H9 (cell line): ENCODE measurements at regions not wholly inside any gene's neighbourhood (a gene's known extent, or its start where the extent isn't known, plus 50 kb on each side); places are given as distances from the start of the nearest gene placed in this dataset.

Source experiments
- DNase-seq: peaks from one replicate; pipeline ENCODE4 v3.0.0-alpha.2; 2017
- H2AFZ ChIP-seq: one replicate; pipeline ENCODE4 v1.6.1; 2013; ENCODE audit warnings: mild to moderate bottlenecking, low read length, control low read depth, moderate library complexity
- H2AK5ac ChIP-seq: 2 replicates; pipeline ENCODE4 v1.6.1; 2013; ENCODE audit warnings: low read length, control low read depth, mixed read lengths; ENCODE audit not compliant: insufficient read length
- H2BK120ac ChIP-seq: one replicate; pipeline ENCODE4 v1.6.1; 2013; ENCODE audit warnings: low read depth, mild to moderate bottlenecking, low read length, control low read depth, inconsistent platforms; ENCODE audit not compliant: poor library complexity, severe bottlenecking
- H2BK12ac ChIP-seq: 2 replicates; pipeline ENCODE4 v1.6.1; 2013; ENCODE audit warnings: low read length, control low read depth, mixed read lengths, low read depth; ENCODE audit not compliant: insufficient read length
- H2BK15ac ChIP-seq: 2 replicates; pipeline ENCODE4 v1.6.1; 2013; ENCODE audit warnings: low read depth, low read length, control low read depth
- H2BK20ac ChIP-seq: one replicate; pipeline ENCODE4 v1.6.1; 2013; ENCODE audit warnings: low read depth, mild to moderate bottlenecking, low read length, control low read depth, inconsistent platforms; ENCODE audit not compliant: poor library complexity, severe bottlenecking
- H2BK5ac ChIP-seq: 2 replicates; pipeline ENCODE4 v1.6.1; 2013; ENCODE audit warnings: low read length, control low read depth, mixed read lengths; ENCODE audit not compliant: insufficient read length
- H3K14ac ChIP-seq: 2 replicates; pipeline ENCODE4 v1.6.1; 2013; ENCODE audit warnings: low read length, control low read depth; ENCODE audit not compliant: insufficient read depth
- H3K18ac ChIP-seq: 2 replicates; pipeline ENCODE4 v1.6.1; 2013; ENCODE audit warnings: low read depth, mild to moderate bottlenecking, mixed read lengths, low read length, control low read depth; ENCODE audit not compliant: insufficient read length
- H3K23ac ChIP-seq: 2 replicates; pipeline ENCODE4 v1.6.1; 2013; ENCODE audit warnings: low read length, control low read depth, mixed read lengths, low read depth; ENCODE audit not compliant: insufficient read length
- H3K23me2 ChIP-seq: 2 replicates; pipeline ENCODE4 v1.6.1; 2013; ENCODE audit warnings: low read depth, mild to moderate bottlenecking, mixed read lengths, low read length, control low read depth; ENCODE audit not compliant: insufficient read length, poor library complexity, severe bottlenecking
- H3K27ac ChIP-seq: 2 replicates; pipeline ENCODE4 v1.5.1; 2013; ENCODE audit warnings: low read length, control low read depth, mixed read lengths, low read depth; ENCODE audit not compliant: insufficient read length
- H3K27me3 ChIP-seq: 2 replicates; pipeline ENCODE4 v1.6.1; 2013; ENCODE audit warnings: low read length, control low read depth, inconsistent platforms; ENCODE audit not compliant: insufficient read depth
- H3K4ac ChIP-seq: 2 replicates; pipeline ENCODE4 v1.6.1; 2013; ENCODE audit warnings: low read depth, mild to moderate bottlenecking, control low read depth, inconsistent platforms, low read length, moderate library complexity
- H3K4me1 ChIP-seq: 2 replicates; pipeline ENCODE4 v1.6.1; 2013; ENCODE audit warnings: low read length, control low read depth, inconsistent platforms; ENCODE audit not compliant: insufficient read depth
- H3K4me2 ChIP-seq: 2 replicates; pipeline ENCODE4 v1.6.1; 2013; ENCODE audit warnings: low read length, control low read depth, mixed read lengths; ENCODE audit not compliant: insufficient read length, insufficient read depth
- H3K56ac ChIP-seq: 2 replicates; pipeline ENCODE4 v1.6.1; 2013; ENCODE audit warnings: low read depth, mild to moderate bottlenecking, mixed read lengths, low read length, control low read depth; ENCODE audit not compliant: insufficient read length
- H3K79me1 ChIP-seq: 2 replicates; pipeline ENCODE4 v1.6.1; 2013; ENCODE audit warnings: low read depth, mild to moderate bottlenecking, moderate library complexity, low read length, control low read depth, inconsistent platforms; ENCODE audit not compliant: insufficient read depth, poor library complexity, severe bottlenecking
- H3K79me2 ChIP-seq: 2 replicates; pipeline ENCODE4 v1.6.1; 2013; ENCODE audit warnings: low read length, control low read depth, inconsistent platforms; ENCODE audit not compliant: insufficient read depth
- H3K9ac ChIP-seq: 2 replicates; pipeline ENCODE4 v1.6.1; 2013; ENCODE audit warnings: low read length, control low read depth, mixed read lengths; ENCODE audit not compliant: insufficient read length; ENCODE audit errors: extremely low read depth
- H3K9me3 ChIP-seq: one replicate; pipeline ENCODE4 v1.6.1; 2013; ENCODE audit warnings: low read depth, low read length, inconsistent platforms; ENCODE audit not compliant: control insufficient read depth
- H3T11ph ChIP-seq: one replicate; pipeline ENCODE4 v1.6.1; 2013; ENCODE audit warnings: mild to moderate bottlenecking, low read length, control low read depth, inconsistent platforms
- H4K20me1 ChIP-seq: one replicate; pipeline ENCODE4 v1.6.1; 2013; ENCODE audit not compliant: control insufficient read depth, insufficient read length, insufficient read depth
- H4K5ac ChIP-seq: 2 replicates; pipeline ENCODE4 v1.6.1; 2013; ENCODE audit warnings: low read depth, mild to moderate bottlenecking, mixed read lengths, low read length, control low read depth; ENCODE audit not compliant: insufficient read length
- H4K8ac ChIP-seq: replicated peaks from 2 replicates; pipeline ENCODE4 v1.6.1; 2013; ENCODE audit warnings: low read length, control low read depth, mixed read lengths, low read depth; ENCODE audit not compliant: insufficient read length
- H4K91ac ChIP-seq: 2 replicates; pipeline ENCODE4 v1.6.1; 2013; ENCODE audit warnings: low read depth, mild to moderate bottlenecking, moderate library complexity, mixed read lengths, low read length, control low read depth; ENCODE audit not compliant: insufficient read length
- H3K27ac Mint-ChIP-seq, 3 experiments: 2 replicates in 2 of 3; 3 replicates in 1 of 3; pipeline ENCODE4 v1.8.0; 2020 to 2021; ENCODE audit warnings: mixed read lengths in 3 of 3, mild to moderate bottlenecking in 1 of 3, moderate library complexity in 1 of 3
- H3K27me3 Mint-ChIP-seq: 2 replicates; pipeline ENCODE4 v1.8.0; 2021; ENCODE audit warnings: low read depth, mild to moderate bottlenecking, moderate library complexity, mixed read lengths
- H3K36me3 Mint-ChIP-seq, 3 experiments: 2 replicates in 2 of 3; 3 replicates in 1 of 3; pipeline ENCODE4 v1.8.0; 2020 to 2021; ENCODE audit warnings: low read depth in 3 of 3, mixed read lengths in 3 of 3; ENCODE audit not compliant: insufficient read depth in 1 of 3
- H3K4me1 Mint-ChIP-seq, 2 experiments: 2 replicates each; pipeline ENCODE4 v1.8.0; 2020; ENCODE audit warnings: mixed read lengths in 2 of 2
- H3K4me3 Mint-ChIP-seq, 2 experiments: 2 replicates in 1 of 2; 3 replicates in 1 of 2; pipeline ENCODE4 v1.8.0; 2020 to 2021; ENCODE audit warnings: mild to moderate bottlenecking in 2 of 2, mixed read lengths in 2 of 2, moderate library complexity in 1 of 2
- H3K9me3 Mint-ChIP-seq, 2 experiments: 2 replicates in 1 of 2; 3 replicates in 1 of 2; pipeline ENCODE4 v1.8.0; 2020; ENCODE audit warnings: mild to moderate bottlenecking in 2 of 2, mixed read lengths in 2 of 2, moderate library complexity in 1 of 2
- WGBS: extraction: QIAGEN DNeasy Blood & Tissue Kit; methylation state at CpG from one replicate; pipeline ENCODE4 v1.1.7; 2013; ENCODE audit warnings: missing lambda C conversion rate, low lambda C conversion rate, mixed read lengths; ENCODE audit not compliant: insufficient read length; ENCODE audit errors: extremely low coverage; 5-methylcytosine and 5-hydroxymethylcytosine counted together
- TF ChIP-seq, protein P1 (sequence below): fragments of 200-600 bp; sonication (generic); conservative IDR thresholded peaks from 3 replicates; pipeline ENCODE4 v1.8.0; 2021; ENCODE audit warnings: antibody characterized with exemption, mild to moderate bottlenecking

DNA sequence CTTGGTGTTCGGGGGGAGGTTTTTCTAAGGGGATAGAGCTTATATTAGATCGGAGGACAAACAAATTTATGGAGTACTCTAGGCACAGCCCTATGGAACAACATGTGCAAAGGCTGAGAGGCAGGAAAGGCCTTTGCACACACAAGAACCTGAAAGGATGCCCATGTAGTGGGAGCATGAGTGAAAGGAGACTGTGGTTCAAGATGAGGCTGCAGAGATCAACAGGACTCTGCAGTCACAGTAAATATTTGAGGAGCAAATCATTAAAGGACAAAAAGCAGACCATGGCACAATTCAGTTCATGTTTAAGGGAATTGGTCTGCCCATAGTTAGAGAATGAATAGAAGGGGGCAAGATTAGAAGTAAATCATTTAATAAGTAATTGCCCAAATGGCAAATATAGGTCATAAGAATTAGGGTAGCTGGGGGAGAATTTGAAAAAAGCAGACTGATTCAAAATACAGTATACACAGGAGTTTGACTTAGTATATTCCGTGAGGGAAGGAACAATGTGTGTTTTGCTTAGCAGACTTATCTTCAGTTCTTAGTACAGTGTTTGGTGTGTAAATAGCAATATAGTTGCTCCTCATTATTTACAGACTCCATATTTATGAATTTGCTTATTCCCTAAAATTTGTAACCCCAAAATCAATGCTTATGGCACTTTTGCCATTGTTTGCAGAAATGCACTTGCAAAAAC, 268.1 kb downstream of the SEC16B start:
- H2BK20ac ChIP-seq = no peak overlapping the region
- H3K18ac ChIP-seq = no peak overlapping the region
- no peak overlapping the region for H3K27ac ChIP-seq
- H2BK12ac ChIP-seq = no peak overlapping the region
- H2BK120ac ChIP-seq = no peak overlapping the region
- WGBS = no CpG with 5 or more reads among the region's 3 CpGs
- H4K5ac ChIP-seq = no peak overlapping the region
- H3K4me3 Mint-ChIP-seq = no peak overlapping the region
- no peak overlapping the region for H3K4ac ChIP-seq
- H3K27me3 ChIP-seq = no peaks in the 10 kb centered on the region
- no peak overlapping the region for H3K9ac ChIP-seq
- H3K4me1 ChIP-seq = peaks cover 5% of the 10 kb centered on the region; the same call in 1 of the 2 replicates
- H4K20me1 ChIP-seq = no peaks in the 10 kb centered on the region
- no peaks in the 10 kb centered on the region for H3K9me3 ChIP-seq
- TF ChIP-seq, protein P1, sequence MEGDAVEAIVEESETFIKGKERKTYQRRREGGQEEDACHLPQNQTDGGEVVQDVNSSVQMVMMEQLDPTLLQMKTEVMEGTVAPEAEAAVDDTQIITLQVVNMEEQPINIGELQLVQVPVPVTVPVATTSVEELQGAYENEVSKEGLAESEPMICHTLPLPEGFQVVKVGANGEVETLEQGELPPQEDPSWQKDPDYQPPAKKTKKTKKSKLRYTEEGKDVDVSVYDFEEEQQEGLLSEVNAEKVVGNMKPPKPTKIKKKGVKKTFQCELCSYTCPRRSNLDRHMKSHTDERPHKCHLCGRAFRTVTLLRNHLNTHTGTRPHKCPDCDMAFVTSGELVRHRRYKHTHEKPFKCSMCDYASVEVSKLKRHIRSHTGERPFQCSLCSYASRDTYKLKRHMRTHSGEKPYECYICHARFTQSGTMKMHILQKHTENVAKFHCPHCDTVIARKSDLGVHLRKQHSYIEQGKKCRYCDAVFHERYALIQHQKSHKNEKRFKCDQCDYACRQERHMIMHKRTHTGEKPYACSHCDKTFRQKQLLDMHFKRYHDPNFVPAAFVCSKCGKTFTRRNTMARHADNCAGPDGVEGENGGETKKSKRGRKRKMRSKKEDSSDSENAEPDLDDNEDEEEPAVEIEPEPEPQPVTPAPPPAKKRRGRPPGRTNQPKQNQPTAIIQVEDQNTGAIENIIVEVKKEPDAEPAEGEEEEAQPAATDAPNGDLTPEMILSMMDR = no peak
- H3K23me2 ChIP-seq = no peaks in the 10 kb centered on the region
- no peak overlapping the region for H3K27ac Mint-ChIP-seq
- H3K56ac ChIP-seq = no peak overlapping the region
- no peaks in the 10 kb centered on the region for H3K27me3 Mint-ChIP-seq
- no peak overlapping the region for H3K23ac ChIP-seq
- H3K14ac ChIP-seq = no peak overlapping the region
- no peaks in the 10 kb centered on the region for H3K79me1 ChIP-seq
- no peak overlapping the region for H3K4me2 ChIP-seq
- no peak overlapping the region for H4K91ac ChIP-seq
- H2AFZ ChIP-seq = no peak overlapping the region
- H2AK5ac ChIP-seq = no peak overlapping the region
- peaks cover 17% of the 10 kb centered on the region in 2 experiments for H3K4me1 Mint-ChIP-seq
- no peak overlapping the region for H4K8ac ChIP-seq
- no peaks in the 10 kb centered on the region for H3K36me3 Mint-ChIP-seq
- H3K9me3 Mint-ChIP-seq = no peaks in the 10 kb centered on the region; a peak in 1 of 5 replicates
- no peak overlapping the region for H2BK5ac ChIP-seq
- H3T11ph ChIP-seq = no peak overlapping the region
- no peak for DNase-seq
- no peaks in the 10 kb centered on the region for H3K79me2 ChIP-seq
- H2BK15ac ChIP-seq = no peak overlapping the region
